Esophagus muscularis mucosa (tissue), 4 donors: ENCODE measurements at regions not wholly inside any gene's neighbourhood (a gene's known extent, or its start where the extent isn't known, plus 50 kb on each side); places are given as distances from the start of the nearest gene placed in this dataset.

Experiments used
- EP300 ChIP-seq: sonication (generic); formaldehyde crosslinking; IDR thresholded peaks from one replicate; pipeline ENCODE4 v1.6.1; 2017; ENCODE audit warnings: antibody characterized with exemption
- POLR2A ChIP-seq: fragments of 450-650 bp; IDR thresholded peaks from one replicate; pipeline ENCODE4 v1.6.1; 2017; ENCODE audit warnings: antibody characterized with exemption, moderate library complexity, mild to moderate bottlenecking, low read depth
- POLR2AphosphoS5 ChIP-seq, 2 donors: sonication (generic); formaldehyde crosslinking; IDR thresholded peaks; one replicate each; pipeline ENCODE4 v1.6.1; 2017; ENCODE audit warnings: antibody characterized with exemption in 2 of 2
- TF ChIP-seq, protein P1 (sequence below), 3 experiments: fragments of 200-600 bp in 2 of 3; fragments of 450-650 bp in 1 of 3; sonication (generic) in 2 of 3; IDR thresholded peaks; one replicate each; pipeline ENCODE4 v1.5.1; 2017 to 2019; ENCODE audit warnings: antibody characterized with exemption in 3 of 3, mild to moderate bottlenecking in 2 of 3, moderate library complexity in 1 of 3

DNA sequence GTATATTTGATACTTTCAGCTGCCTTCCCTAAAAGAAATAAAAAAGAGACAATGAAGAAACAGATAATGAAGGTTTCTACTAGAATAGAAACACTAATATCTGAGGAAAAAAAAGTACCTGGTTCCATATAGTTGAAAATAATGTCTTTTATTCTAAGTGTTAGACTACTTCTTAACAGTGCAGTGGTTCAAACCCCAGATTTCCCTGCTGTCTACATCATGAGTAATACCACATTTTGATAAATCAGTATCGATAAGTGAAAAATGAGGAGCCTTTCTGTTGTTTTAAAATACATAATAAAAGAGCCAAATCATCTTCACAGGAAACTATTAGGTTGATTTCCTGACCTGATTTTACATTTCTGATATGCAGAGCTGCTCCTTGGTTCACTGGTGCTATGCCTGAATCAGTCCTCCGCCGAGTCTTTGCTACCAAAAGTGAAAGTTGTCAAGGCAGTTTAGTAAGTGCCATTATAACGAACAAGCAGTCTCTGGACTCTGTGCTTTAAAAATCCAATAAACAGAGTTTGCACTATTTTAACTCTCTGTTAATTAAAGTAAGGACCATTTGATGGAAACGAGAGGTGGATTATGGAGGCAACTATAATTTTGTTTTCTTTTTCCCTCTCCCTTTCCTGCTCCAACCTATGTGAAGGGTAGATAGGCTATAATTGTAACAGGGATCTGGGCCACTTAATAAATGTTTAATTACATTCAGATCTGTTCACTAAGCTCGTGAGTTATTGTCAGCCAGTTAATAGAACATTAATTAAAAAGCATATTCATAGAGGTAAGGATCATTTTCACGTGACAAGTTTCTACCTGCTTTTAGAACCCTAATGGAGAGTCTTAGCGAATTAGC lies 724.5 kb upstream of the RAG2 start:
- TF ChIP-seq POLR2A (no peak), POLR2AphosphoS5 (IDR thresholded peaks at IDR 0.05) (no peak), EP300 (no peak)
- TF ChIP-seq, protein P1, sequence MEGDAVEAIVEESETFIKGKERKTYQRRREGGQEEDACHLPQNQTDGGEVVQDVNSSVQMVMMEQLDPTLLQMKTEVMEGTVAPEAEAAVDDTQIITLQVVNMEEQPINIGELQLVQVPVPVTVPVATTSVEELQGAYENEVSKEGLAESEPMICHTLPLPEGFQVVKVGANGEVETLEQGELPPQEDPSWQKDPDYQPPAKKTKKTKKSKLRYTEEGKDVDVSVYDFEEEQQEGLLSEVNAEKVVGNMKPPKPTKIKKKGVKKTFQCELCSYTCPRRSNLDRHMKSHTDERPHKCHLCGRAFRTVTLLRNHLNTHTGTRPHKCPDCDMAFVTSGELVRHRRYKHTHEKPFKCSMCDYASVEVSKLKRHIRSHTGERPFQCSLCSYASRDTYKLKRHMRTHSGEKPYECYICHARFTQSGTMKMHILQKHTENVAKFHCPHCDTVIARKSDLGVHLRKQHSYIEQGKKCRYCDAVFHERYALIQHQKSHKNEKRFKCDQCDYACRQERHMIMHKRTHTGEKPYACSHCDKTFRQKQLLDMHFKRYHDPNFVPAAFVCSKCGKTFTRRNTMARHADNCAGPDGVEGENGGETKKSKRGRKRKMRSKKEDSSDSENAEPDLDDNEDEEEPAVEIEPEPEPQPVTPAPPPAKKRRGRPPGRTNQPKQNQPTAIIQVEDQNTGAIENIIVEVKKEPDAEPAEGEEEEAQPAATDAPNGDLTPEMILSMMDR (IDR thresholded peaks at IDR 0.05): no peak
